AG04450 (cell line): ENCODE measurements at regions not wholly inside any gene's neighbourhood (a gene's known extent, or its start where the extent isn't known, plus 50 kb on each side); places are given as distances from the start of the nearest gene placed in this dataset.

Source experiments
- CTCF ChIA-PET: fragments of 300-600, 350-600 bp; formaldehyde crosslinking; extraction: SDS; loops from one replicate; lab custom pipeline; 2022; ENCODE audit warnings: antibody characterized with exemption, inconsistent platforms; lab: Charles Lee
- POLR2A ChIA-PET: fragments of 350-600 bp; formaldehyde crosslinking; extraction: SDS; loops from one replicate; lab custom pipeline; 2021; ENCODE audit warnings: antibody characterized with exemption, inconsistent platforms; lab: Yijun Ruan, JAX
- DNase-seq: peaks from one replicate; pipeline ENCODE4 v3.0.0-alpha.2; 2011; ENCODE audit warnings: low read depth, low spot score
- H3K27ac ChIP-seq: one replicate; pipeline ENCODE4 v1.5.1; 2012; ENCODE audit warnings: low read depth, low read length, control low read depth
- H3K27me3 ChIP-seq: one replicate; pipeline ENCODE4 v1.6.0; 2012; ENCODE audit warnings: low read length; ENCODE audit not compliant: control insufficient read depth, insufficient read depth
- H3K4me3 ChIP-seq: 2 replicates; pipeline ENCODE4 v1.5.1; 2011; ENCODE audit warnings: mild to moderate bottlenecking, low read depth, low read length, control low read depth
- H3K9me3 ChIP-seq: 2 replicates; pipeline ENCODE4 v1.5.1; 2012; ENCODE audit warnings: low read length; ENCODE audit not compliant: control insufficient read depth, insufficient read depth
- TF ChIP-seq, protein P1 (sequence below): IDR thresholded peaks from 2 replicates; pipeline ENCODE4 v1.5.1; 2011; ENCODE audit warnings: low read depth, low read length, control low read depth, inconsistent platforms

DNA sequence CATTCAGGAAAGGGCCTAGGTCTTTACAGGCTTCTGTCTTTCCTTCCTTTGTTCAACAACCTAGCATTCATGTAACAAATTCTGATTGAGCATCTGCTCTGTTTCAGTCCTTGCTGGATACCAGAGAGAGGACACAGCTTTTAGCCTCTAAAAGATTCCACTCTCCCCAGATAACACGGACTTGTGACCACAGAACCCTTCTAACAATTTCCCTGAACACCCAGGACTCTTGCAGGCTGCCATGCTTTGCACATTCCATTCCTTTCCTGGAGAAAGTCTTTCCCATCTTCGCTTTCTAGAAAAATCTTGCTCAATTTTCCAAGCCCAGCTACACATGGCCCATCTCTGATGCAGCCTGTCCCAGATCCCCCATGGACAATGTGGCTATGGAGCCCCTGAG lies 310.9 kb downstream of the ACTL7B start:
- no peaks in the 10 kb centered on the region for H3K9me3 ChIP-seq
- TF ChIP-seq, protein P1, sequence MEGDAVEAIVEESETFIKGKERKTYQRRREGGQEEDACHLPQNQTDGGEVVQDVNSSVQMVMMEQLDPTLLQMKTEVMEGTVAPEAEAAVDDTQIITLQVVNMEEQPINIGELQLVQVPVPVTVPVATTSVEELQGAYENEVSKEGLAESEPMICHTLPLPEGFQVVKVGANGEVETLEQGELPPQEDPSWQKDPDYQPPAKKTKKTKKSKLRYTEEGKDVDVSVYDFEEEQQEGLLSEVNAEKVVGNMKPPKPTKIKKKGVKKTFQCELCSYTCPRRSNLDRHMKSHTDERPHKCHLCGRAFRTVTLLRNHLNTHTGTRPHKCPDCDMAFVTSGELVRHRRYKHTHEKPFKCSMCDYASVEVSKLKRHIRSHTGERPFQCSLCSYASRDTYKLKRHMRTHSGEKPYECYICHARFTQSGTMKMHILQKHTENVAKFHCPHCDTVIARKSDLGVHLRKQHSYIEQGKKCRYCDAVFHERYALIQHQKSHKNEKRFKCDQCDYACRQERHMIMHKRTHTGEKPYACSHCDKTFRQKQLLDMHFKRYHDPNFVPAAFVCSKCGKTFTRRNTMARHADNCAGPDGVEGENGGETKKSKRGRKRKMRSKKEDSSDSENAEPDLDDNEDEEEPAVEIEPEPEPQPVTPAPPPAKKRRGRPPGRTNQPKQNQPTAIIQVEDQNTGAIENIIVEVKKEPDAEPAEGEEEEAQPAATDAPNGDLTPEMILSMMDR, result no peak
- H3K27ac ChIP-seq, result no peak overlapping the region
- H3K4me3 ChIP-seq, result no peak overlapping the region
- ChIA-PET CTCF (interaction anchor here (1.1 kb wide), 1 partner anchor 21 kb away, joined by 4 read pairs; no protein-coding TSS in a partner anchor), POLR2A (no interaction called here)
- no peak for DNase-seq
- no peaks in the 10 kb centered on the region for H3K27me3 ChIP-seq

DNA sequence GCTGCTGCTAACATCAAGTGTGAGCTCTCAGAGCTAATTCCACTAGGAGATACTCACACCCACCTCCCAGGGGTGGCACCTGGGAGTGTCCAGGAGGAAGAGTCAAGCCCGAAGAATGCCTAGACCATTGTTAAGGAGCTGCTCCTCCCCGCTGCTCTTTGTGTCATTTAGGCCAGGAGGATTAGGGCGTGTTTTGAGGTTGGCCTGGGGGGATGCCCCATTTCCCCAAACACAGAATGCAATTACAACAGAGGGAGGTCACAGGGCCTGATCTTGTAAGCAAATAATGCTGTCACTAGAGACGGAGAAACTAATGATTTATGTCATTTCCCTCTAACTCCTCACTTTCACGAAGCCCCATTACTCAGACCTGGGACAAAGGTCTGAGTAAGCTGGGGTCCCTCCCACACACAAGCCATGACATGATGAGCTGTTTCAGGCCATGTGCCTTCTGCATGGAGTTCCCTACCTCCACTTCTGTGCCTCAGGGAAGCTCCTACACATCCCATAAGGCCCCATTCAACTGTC lies 312.5 kb downstream of the ACTL7B start:
- TF ChIP-seq, protein P1, result no peak
- Histone ChIP-seq H3K4me3 (no peak overlapping the region), H3K9me3 (no peaks in the 10 kb centered on the region; the same call in 1 of the 2 replicates), H3K27me3 (no peaks in the 10 kb centered on the region), H3K27ac (no peak overlapping the region)
- ChIA-PET POLR2A (no interaction called here), CTCF (no interaction called here)
- DNase-seq, result no peak

DNA sequence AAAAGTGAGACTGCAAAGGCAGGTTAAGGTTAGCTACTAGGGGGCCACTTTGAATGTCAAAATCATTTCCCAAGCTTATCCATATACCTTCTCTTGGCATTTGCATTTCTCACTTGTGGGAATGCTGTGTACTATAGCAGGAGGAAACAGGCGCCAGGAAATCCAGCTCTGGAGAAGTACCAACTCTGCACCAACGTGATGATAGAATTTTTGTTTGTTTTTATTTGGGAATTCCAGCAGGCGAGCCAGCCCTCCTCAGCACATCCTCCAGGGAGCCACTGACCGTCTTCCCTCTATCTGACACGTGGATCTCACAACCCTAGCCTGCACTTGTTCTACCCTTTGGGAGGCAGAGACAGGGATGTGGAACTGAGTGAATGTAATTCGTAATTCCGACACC lies 318.0 kb downstream of the ACTL7B start:
- POLR2A ChIA-PET, result interaction anchor here (0.7 kb wide), 1 partner anchor 10 kb away, joined by 6 read pairs; no protein-coding TSS in a partner anchor
- H3K9me3 ChIP-seq, result no peaks in the 10 kb centered on the region; the same call in 1 of the 2 replicates
- CTCF ChIA-PET, result interaction anchor here (1.4 kb wide), 1 partner anchor 12 kb away, joined by 3 read pairs; no protein-coding TSS in a partner anchor
- H3K27me3 ChIP-seq, result no peaks in the 10 kb centered on the region
- TF ChIP-seq, protein P1, result no peak
- no peak for DNase-seq
- no peak overlapping the region for H3K27ac ChIP-seq
- no peak overlapping the region for H3K4me3 ChIP-seq

DNA sequence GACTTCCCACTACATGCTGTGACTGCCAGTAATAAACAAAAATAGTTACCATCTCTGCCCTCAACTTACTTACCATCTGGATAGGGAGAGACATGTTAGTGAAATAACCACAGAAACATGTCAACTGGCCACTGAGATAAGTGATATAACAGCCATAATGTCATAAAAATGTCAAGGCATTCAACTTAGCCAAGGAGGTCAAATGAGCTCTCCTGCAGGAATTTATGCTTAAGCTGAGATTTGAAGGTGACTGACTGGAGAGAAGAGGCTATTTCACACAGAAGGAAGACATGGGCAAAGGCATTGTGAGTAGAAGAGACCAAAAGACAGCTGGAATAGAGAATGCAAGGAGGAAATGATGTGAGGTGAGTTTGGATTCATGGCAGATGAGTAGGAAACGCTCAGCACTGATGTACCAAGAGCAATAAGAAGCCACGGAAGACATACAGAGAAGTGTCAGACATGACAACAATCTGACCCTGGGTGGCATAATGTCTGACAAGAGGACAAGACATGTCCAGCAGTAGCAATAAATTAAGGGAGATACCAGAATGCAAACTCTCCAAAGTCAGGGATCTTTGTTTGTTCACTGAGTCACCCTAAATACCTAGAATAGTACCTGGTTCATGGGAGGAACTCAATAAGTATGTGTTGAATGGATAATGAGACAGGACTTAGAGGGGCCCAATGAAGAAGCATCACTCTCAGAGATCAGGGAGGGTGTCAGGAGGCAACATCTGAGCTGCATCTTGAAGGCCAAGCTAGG lies 318.8 kb downstream of the ACTL7B start:
- H3K4me3 ChIP-seq, result no peak overlapping the region
- no peaks in the 10 kb centered on the region for H3K27me3 ChIP-seq
- ChIA-PET CTCF (no interaction called here), POLR2A (no interaction called here)
- no peaks in the 10 kb centered on the region; the same call in 1 of the 2 replicates for H3K9me3 ChIP-seq
- H3K27ac ChIP-seq, result no peak overlapping the region
- TF ChIP-seq, protein P1, result no peak
- no peak for DNase-seq

DNA sequence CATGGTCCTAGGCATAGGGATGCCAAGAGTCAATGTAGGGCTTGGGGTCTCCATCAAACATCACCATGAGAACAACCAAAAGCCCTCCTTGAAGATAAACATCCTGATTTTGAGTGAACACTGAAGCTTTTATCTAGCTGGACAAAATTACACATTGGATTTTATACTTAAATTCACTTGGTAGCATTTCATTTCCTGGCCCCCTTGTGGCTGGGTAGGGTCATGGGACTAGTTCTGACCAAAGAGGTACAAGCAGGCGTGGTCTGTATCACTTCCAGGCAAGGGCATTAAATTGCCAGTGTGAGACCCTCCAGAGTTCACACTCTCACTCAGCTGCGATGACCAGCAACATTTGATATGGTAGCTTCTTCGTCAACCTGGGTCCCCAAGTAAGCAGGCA lies 320.3 kb downstream of the ACTL7B start:
- ChIA-PET CTCF (interaction anchor here (0.6 to 1.9 kb wide), 5 partner anchors 12 to 1702 kb away, joined by 3 to 5 read pairs (median 3); no protein-coding TSS in a partner anchor), POLR2A (no interaction called here)
- DNase-seq, result no peak
- Histone ChIP-seq H3K27ac (no peak overlapping the region), H3K9me3 (no peaks in the 10 kb centered on the region; the same call in 1 of the 2 replicates), H3K4me3 (no peak overlapping the region), H3K27me3 (no peaks in the 10 kb centered on the region)
- TF ChIP-seq, protein P1, result peak; percentile 46
